ENCODE measurements at regions not wholly inside any gene's neighbourhood (a gene's known extent, or its start where the extent isn't known, plus 50 kb on each side); places are given as distances from the start of the nearest gene placed in this dataset.

DNA sequence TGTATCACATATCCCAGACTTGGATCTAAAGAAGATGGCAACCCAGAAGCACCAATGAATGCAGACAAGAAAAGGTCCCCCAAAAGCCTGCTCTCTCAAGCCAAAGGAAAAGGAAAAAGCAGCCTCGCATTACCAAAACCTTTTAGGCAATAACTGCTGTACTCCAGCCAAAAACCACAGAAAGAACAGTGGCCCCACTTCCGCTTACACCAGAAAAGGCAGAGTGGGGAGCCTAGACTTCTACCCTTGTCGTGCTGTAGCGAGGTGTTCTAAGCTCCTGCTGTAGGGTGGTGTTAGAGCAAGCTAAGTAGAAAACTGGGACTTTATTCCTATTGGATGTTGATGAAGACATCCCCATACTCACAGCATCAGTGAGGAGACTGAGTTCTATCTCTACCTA lies 244.0 kb upstream of the RXFP2 start:
- Histone ChIP-seq H3K27me3 (ENCODE audit: control insufficient read depth in 2 of 2, insufficient read depth in 2 of 2, low read length in 2 of 2) (no peaks in the 10 kb centered on the region), H3K4me3 (no peak overlapping the region), H2AFZ (ENCODE audit: low read depth, low read length) (no peak overlapping the region), H3K4me2 (ENCODE audit: insufficient read depth, low read length) (no peak overlapping the region), H3K9ac (ENCODE audit: insufficient read depth in 1 of 2, low read depth in 2 of 2, low read length in 2 of 2) (no peak overlapping the region), H3K9me1 (ENCODE audit: control insufficient read depth, insufficient read depth, low read length) (no peaks in the 10 kb centered on the region), H3K36me3 (ENCODE audit: control insufficient read depth, insufficient read depth, low read length) (no peaks in the 10 kb centered on the region), H3K4me1 (replicated peaks in 1 of 2; ENCODE audit: control insufficient read depth in 2 of 2, insufficient read depth in 2 of 2, low read length in 2 of 2) (no peaks in the 10 kb centered on the region), H3K27ac (ENCODE audit: extremely low read depth, low read depth, low read length) (no peak overlapping the region), H3K9me3 (replicated peaks; ENCODE audit: control insufficient read depth, insufficient read depth, low read depth, low read length) (no peaks in the 10 kb centered on the region), H4K20me1 (replicated peaks; ENCODE audit: control insufficient read depth, insufficient read depth, low read length) (no peaks in the 10 kb centered on the region), H3K79me2 (ENCODE audit: control insufficient read depth, insufficient read depth, low read length) (no peaks in the 10 kb centered on the region)
- intact Hi-C loops (cut with micrococcal nuclease): no loop called here
- in situ Hi-C loops (cut with MboI): no loop called here
- ATAC-seq: no peak
- 3% methylated on average over 4 of the region's 4 CpGs for WGBS (ENCODE audit: insufficient coverage, low coverage, missing lambda C conversion rate)
- TF ChIP-seq GATA2 (CRISPR knock-in tag; IDR thresholded peaks at IDR 0.05) (no peak), DIDO1 (tag; IDR thresholded peaks at IDR 0.05; ENCODE audit: low read depth) (no peak), HMG20B (CRISPR knock-in tag; IDR thresholded peaks at IDR 0.05) (no peak), LEF1 (IDR thresholded peaks at IDR 0.05) (no peak), RUNX1 (IDR thresholded peaks at IDR 0.05; ENCODE audit: low read depth) (no peak), PTTG1 (tag; IDR thresholded peaks at IDR 0.05; ENCODE audit: low read depth) (no peak), TRIM24 (IDR thresholded peaks at IDR 0.05) (no peak)
- TF ChIP-seq, protein P1, sequence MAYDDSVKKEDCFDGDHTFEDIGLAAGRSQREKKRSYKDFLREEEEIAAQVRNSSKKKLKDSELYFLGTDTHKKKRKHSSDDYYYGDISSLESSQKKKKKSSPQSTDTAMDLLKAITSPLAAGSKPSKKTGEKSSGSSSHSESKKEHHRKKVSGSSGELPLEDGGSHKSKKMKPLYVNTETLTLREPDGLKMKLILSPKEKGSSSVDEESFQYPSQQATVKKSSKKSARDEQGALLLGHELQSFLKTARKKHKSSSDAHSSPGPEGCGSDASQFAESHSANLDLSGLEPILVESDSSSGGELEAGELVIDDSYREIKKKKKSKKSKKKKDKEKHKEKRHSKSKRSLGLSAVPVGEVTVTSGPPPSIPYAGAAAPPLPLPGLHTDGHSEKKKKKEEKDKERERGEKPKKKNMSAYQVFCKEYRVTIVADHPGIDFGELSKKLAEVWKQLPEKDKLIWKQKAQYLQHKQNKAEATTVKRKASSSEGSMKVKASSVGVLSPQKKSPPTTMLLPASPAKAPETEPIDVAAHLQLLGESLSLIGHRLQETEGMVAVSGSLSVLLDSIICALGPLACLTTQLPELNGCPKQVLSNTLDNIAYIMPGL (CRISPR knock-in tag; IDR thresholded peaks at IDR 0.05): no peak
- DNase-seq (ENCODE audit: extremely low read depth in 1 of 4, low spot score in 3 of 4): no peak
- ChIA-PET CTCF (ENCODE audit: low intra/inter-chr PET ratio) (no interaction called here), POLR2A (interaction anchor here (1.0 kb wide), 1 partner anchor 9 kb away, joined by 3 read pairs; no protein-coding TSS in a partner anchor)
- no peak for FAIRE-seq
- no TSS peak for BruUV-seq (replicated peaks)

Data from K562 (cell line).